Vagina (tissue), 2 donors: ENCODE measurements at regions not wholly inside any gene's neighbourhood (a gene's known extent, or its start where the extent isn't known, plus 50 kb on each side); places are given as distances from the start of the nearest gene placed in this dataset.

Experiments used
- DNase-seq, 2 donors: peaks; one replicate each; pipeline ENCODE4 v3.0.0-alpha.2; 2017; ENCODE audit errors: extremely low spot score in 2 of 2
- H3K27ac ChIP-seq: fragments of 200-600 bp; sonication (generic); one replicate; pipeline ENCODE4 v1.5.1; 2019
- H3K27me3 ChIP-seq: fragments of 200-600 bp; sonication (generic); one replicate; pipeline ENCODE4 v1.5.1; 2019
- H3K36me3 ChIP-seq, 2 donors: fragments of 200-600 bp; sonication (generic); one replicate each; pipeline ENCODE4 v1.5.1; 2017 to 2019
- H3K4me1 ChIP-seq: fragments of 200-600 bp; sonication (generic); one replicate; pipeline ENCODE4 v1.5.1; 2019
- H3K4me3 ChIP-seq, 2 donors: fragments of 200-600 bp; sonication (generic); 1 replicate in 1 of 2; 2 replicates in 1 of 2; pipeline ENCODE4 v1.5.1; 2016 to 2019
- H3K9me3 ChIP-seq: fragments of 200-600 bp; sonication (generic); one replicate; pipeline ENCODE4 v1.5.1; 2019
- CTCF ChIP-seq, 3 experiments: fragments of 450-650 bp in 2 of 3; fragments of 200-600 bp in 1 of 3; sonication (generic) in 1 of 3; IDR thresholded peaks; one replicate each; pipeline ENCODE4 v1.5.1; 2017 to 2019; ENCODE audit warnings: antibody characterized with exemption in 3 of 3, mild to moderate bottlenecking in 2 of 3, moderate library complexity in 2 of 3
- POLR2A ChIP-seq, 2 donors: fragments of 450-650 bp; IDR thresholded peaks; one replicate each; pipeline ENCODE4 v1.6.1; 2017; ENCODE audit warnings: antibody characterized with exemption in 2 of 2, mild to moderate bottlenecking in 2 of 2, moderate library complexity in 2 of 2
- POLR2AphosphoS5 ChIP-seq, 2 donors: sonication (generic); formaldehyde crosslinking; IDR thresholded peaks; one replicate each; pipeline ENCODE4 v1.9.0; 2017; ENCODE audit warnings: antibody characterized with exemption in 2 of 2, mild to moderate bottlenecking in 2 of 2, low read depth in 1 of 2; ENCODE audit not compliant: insufficient read depth in 1 of 2
- intact Hi-C: fragments of 100-400 bp; cut with DNase I; formaldehyde crosslinking; loops from one replicate; pipeline ENCODE4 v1.15.1; 2023

DNA sequence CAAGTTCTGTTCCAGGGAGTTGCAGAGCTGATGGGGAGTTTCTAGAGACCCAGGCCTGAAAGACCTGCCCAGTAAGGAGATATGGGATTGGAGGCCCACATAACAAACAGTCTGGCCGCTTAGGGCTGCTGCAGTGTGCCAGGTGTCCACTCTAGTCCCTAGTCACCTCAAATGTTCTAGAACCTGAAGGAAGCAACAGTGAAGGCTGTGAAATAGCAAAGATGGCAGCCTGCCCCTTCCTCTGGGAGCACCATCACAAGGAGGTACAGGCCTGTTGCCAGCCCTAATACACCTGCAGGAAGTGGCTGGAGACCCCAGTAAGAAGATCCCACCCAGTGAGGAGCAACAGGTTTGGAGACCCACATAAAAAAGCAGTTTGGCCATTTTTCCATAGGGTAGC is 783.8 kb upstream of the EDIL3 start:
- Histone ChIP-seq H3K27ac (no peak overlapping the region), H3K4me1 (no peaks in the 10 kb centered on the region), H3K27me3 (no peaks in the 10 kb centered on the region), H3K36me3 (no peaks in the 10 kb centered on the region), H3K9me3 (no peaks in the 10 kb centered on the region), H3K4me3 (no peak overlapping the region)
- DNase-seq: no peak
- no peak for TF ChIP-seq POLR2AphosphoS5 (IDR thresholded peaks at IDR 0.05; ENCODE audit: insufficient read depth in 1 of 2, low read depth in 1 of 2)
- TF ChIP-seq CTCF (IDR thresholded peaks at IDR 0.05): no peak
- no peak for TF ChIP-seq POLR2A (IDR thresholded peaks at IDR 0.05)
- intact Hi-C loops: no loop called here

GRCh38 chr5:85170183-85170582 is 785.5 kb upstream of the EDIL3 start:
- intact Hi-C loops: no loop called here
- H3K27me3 ChIP-seq: no peaks in the 10 kb centered on the region
- no peak for DNase-seq
- no peaks in the 10 kb centered on the region for H3K36me3 ChIP-seq
- TF ChIP-seq POLR2AphosphoS5 (IDR thresholded peaks at IDR 0.05; ENCODE audit: insufficient read depth in 1 of 2, low read depth in 1 of 2) (no peak), CTCF (IDR thresholded peaks at IDR 0.05) (no peak), POLR2A (IDR thresholded peaks at IDR 0.05) (no peak)
- H3K4me3 ChIP-seq: no peak overlapping the region
- H3K27ac ChIP-seq: no peak overlapping the region
- no peaks in the 10 kb centered on the region for H3K4me1 ChIP-seq
- no peaks in the 10 kb centered on the region for H3K9me3 ChIP-seq

DNA sequence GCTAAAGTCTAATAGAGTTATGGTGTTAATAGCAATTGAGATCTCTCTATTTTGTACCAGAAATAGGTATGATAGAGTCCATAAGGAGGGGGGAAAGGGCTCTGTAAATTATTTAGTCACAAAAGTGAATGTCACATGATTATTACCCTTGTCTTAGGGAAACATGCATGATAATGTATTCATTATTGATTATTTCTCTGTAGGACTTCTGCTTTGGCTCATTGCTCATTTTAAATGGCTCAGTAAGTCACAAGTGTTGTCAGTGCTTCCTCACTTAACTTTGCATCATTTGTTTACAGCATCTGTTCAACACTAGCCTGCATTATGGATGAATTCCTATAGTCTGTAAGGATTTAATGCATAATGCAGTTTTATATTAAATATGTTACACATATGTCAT is 788.8 kb upstream of the EDIL3 start:
- H3K9me3 ChIP-seq: no peaks in the 10 kb centered on the region
- no peaks in the 10 kb centered on the region for H3K4me1 ChIP-seq
- no peak for TF ChIP-seq POLR2AphosphoS5 (IDR thresholded peaks at IDR 0.05; ENCODE audit: insufficient read depth in 1 of 2, low read depth in 1 of 2)
- TF ChIP-seq CTCF (IDR thresholded peaks at IDR 0.05): no peak
- no peak for TF ChIP-seq POLR2A (IDR thresholded peaks at IDR 0.05)
- intact Hi-C loops: no loop called here
- no peak for DNase-seq
- H3K27ac ChIP-seq: no peak overlapping the region
- H3K36me3 ChIP-seq: no peaks in the 10 kb centered on the region
- no peak overlapping the region for H3K4me3 ChIP-seq
- no peaks in the 10 kb centered on the region for H3K27me3 ChIP-seq

GRCh38 chr5:85182344-85182743 is 797.7 kb upstream of the EDIL3 start:
- H3K4me3 ChIP-seq: no peak overlapping the region
- H3K4me1 ChIP-seq: no peaks in the 10 kb centered on the region
- H3K36me3 ChIP-seq: no peaks in the 10 kb centered on the region
- TF ChIP-seq POLR2A (IDR thresholded peaks at IDR 0.05) (no peak), CTCF (IDR thresholded peaks at IDR 0.05) (no peak), POLR2AphosphoS5 (IDR thresholded peaks at IDR 0.05; ENCODE audit: insufficient read depth in 1 of 2, low read depth in 1 of 2) (no peak)
- intact Hi-C loops: no loop called here
- H3K9me3 ChIP-seq: no peaks in the 10 kb centered on the region
- H3K27me3 ChIP-seq: no peaks in the 10 kb centered on the region
- DNase-seq: no peak
- no peak overlapping the region for H3K27ac ChIP-seq

- intact Hi-C loops: no loop called here
- H3K4me3 ChIP-seq: no peak overlapping the region
- H3K4me1 ChIP-seq: no peaks in the 10 kb centered on the region
- H3K9me3 ChIP-seq: no peaks in the 10 kb centered on the region
- no peaks in the 10 kb centered on the region for H3K27me3 ChIP-seq
- TF ChIP-seq POLR2AphosphoS5 (IDR thresholded peaks at IDR 0.05; ENCODE audit: insufficient read depth in 1 of 2, low read depth in 1 of 2) (no peak), CTCF (IDR thresholded peaks at IDR 0.05) (no peak), POLR2A (IDR thresholded peaks at IDR 0.05) (no peak)
- H3K36me3 ChIP-seq: no peaks in the 10 kb centered on the region
- no peak for DNase-seq
- H3K27ac ChIP-seq: no peak overlapping the region
Observed at GRCh38 chr5:85204289-85204688, 819.6 kb upstream of the EDIL3 start.
